Endodermal cell (in vitro differentiated cells): ENCODE measurements at regions not wholly inside any gene's neighbourhood (a gene's known extent, or its start where the extent isn't known, plus 50 kb on each side); places are given as distances from the start of the nearest gene placed in this dataset.

Experiments used
- DNase-seq: peaks from one replicate; pipeline ENCODE4 v3.0.0-alpha.2; 2017
- H3K27ac ChIP-seq: 2 replicates; pipeline ENCODE4 v1.5.1; 2013; ENCODE audit warnings: mild to moderate bottlenecking, low read depth, low read length, moderate library complexity
- H3K27me3 ChIP-seq: 2 replicates; pipeline ENCODE4 v1.6.1; 2013; ENCODE audit warnings: mild to moderate bottlenecking, low read length, moderate library complexity; ENCODE audit not compliant: insufficient read depth, control insufficient read depth, poor library complexity, severe bottlenecking
- H3K36me3 ChIP-seq: 2 replicates; pipeline ENCODE4 v1.7.0; 2013; ENCODE audit warnings: mild to moderate bottlenecking, low read length, moderate library complexity; ENCODE audit not compliant: control insufficient read depth, insufficient read depth
- H3K4me1 ChIP-seq: one replicate; pipeline ENCODE4 v1.7.0; 2013; ENCODE audit warnings: low read length; ENCODE audit not compliant: control insufficient read depth, insufficient read depth
- H3K4me3 ChIP-seq: 2 replicates; pipeline ENCODE4 v1.5.1; 2013; ENCODE audit warnings: mild to moderate bottlenecking, low read length, moderate library complexity
- H3K9ac ChIP-seq: 2 replicates; pipeline ENCODE4 v1.6.1; 2013; ENCODE audit warnings: mild to moderate bottlenecking, low read length, moderate library complexity; ENCODE audit not compliant: poor library complexity, severe bottlenecking; ENCODE audit errors: extremely low read depth
- H3K9me3 ChIP-seq: 2 replicates; pipeline ENCODE4 v1.6.1; 2013; ENCODE audit warnings: mild to moderate bottlenecking, low read length, moderate library complexity; ENCODE audit not compliant: control insufficient read depth
- H3K27ac Mint-ChIP-seq: 2 replicates; pipeline ENCODE4 v1.8.0; 2020; ENCODE audit warnings: mixed read lengths
- H3K27me3 Mint-ChIP-seq: 2 replicates; pipeline ENCODE4 v1.8.0; 2021; ENCODE audit warnings: mild to moderate bottlenecking, mixed read lengths; ENCODE audit not compliant: insufficient read depth
- H3K36me3 Mint-ChIP-seq: 2 replicates; pipeline ENCODE4 v1.8.0; 2020; ENCODE audit warnings: low read depth, mixed read lengths
- H3K4me1 Mint-ChIP-seq: 2 replicates; pipeline ENCODE4 v1.8.0; 2020; ENCODE audit warnings: mixed read lengths
- H3K4me3 Mint-ChIP-seq: 2 replicates; pipeline ENCODE4 v1.8.0; 2020; ENCODE audit warnings: mild to moderate bottlenecking, moderate library complexity, mixed read lengths
- H3K9me3 Mint-ChIP-seq: 2 replicates; pipeline ENCODE4 v1.8.0; 2020; ENCODE audit warnings: mild to moderate bottlenecking, mixed read lengths
- WGBS, 2 experiments: methylation state at CpG; one replicate each; pipeline versions ENCODE4 v1.1.5 to v1.1.7; 2013; ENCODE audit warnings: missing lambda C conversion rate in 2 of 2, mixed read lengths in 1 of 2; ENCODE audit not compliant: insufficient coverage in 1 of 2, insufficient read length in 1 of 2; 5-methylcytosine and 5-hydroxymethylcytosine counted together
- TF ChIP-seq, protein P1 (sequence below): fragments of 200-600 bp; sonication (generic); conservative IDR thresholded peaks from 2 replicates; pipeline ENCODE4 v1.5.0; 2021; ENCODE audit warnings: antibody characterized with exemption, mild to moderate bottlenecking

DNA sequence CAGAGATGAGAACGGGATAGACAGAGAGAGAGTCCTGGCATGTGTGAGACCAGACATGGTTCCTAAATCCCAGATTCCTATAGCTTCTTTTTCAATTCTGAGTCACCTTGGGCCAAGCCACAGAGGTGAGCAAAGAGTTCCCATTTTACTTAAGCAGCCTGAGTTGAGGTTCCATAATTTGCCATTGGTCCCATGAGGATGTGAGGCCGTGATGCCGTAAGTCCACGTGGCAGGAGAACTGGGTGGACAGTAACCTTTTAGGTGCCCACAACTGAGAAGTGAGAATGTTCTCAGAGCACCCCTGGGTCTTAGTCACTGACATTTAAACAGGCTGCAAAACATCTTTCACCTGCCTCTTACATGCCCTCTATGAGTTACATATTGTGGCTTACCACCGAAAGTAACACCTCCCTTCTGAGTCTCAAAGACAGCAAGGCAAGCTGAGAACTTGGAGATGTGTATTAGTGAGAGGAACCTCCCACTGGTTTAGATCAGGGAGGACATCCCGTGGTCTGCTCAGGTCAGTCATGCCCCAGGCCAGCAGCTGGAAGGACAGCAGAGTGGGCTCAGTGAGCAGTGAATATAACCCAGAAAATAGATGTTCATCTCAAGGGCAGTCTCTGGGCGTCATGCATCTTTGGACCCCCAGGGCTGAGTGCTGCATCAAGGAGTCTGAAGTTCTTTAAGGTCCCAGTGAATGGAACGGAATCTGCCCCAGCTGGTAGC lies 127.9 kb upstream of the LGALSL start:
- WGBS, 2 experiments, result 92 to 95% methylated on average over 7 to 8 of the region's 8 CpGs
- H3K4me3 Mint-ChIP-seq, result no peak overlapping the region
- Histone ChIP-seq H3K9ac (no peak overlapping the region), H3K27me3 (no peaks in the 10 kb centered on the region), H3K4me3 (no peak overlapping the region), H3K36me3 (no peaks in the 10 kb centered on the region), H3K27ac (no peak overlapping the region), H3K4me1 (no peaks in the 10 kb centered on the region), H3K9me3 (peaks cover 1% of the 10 kb centered on the region)
- H3K27me3 Mint-ChIP-seq, result no peaks in the 10 kb centered on the region
- H3K36me3 Mint-ChIP-seq, result no peaks in the 10 kb centered on the region
- TF ChIP-seq, protein P1, sequence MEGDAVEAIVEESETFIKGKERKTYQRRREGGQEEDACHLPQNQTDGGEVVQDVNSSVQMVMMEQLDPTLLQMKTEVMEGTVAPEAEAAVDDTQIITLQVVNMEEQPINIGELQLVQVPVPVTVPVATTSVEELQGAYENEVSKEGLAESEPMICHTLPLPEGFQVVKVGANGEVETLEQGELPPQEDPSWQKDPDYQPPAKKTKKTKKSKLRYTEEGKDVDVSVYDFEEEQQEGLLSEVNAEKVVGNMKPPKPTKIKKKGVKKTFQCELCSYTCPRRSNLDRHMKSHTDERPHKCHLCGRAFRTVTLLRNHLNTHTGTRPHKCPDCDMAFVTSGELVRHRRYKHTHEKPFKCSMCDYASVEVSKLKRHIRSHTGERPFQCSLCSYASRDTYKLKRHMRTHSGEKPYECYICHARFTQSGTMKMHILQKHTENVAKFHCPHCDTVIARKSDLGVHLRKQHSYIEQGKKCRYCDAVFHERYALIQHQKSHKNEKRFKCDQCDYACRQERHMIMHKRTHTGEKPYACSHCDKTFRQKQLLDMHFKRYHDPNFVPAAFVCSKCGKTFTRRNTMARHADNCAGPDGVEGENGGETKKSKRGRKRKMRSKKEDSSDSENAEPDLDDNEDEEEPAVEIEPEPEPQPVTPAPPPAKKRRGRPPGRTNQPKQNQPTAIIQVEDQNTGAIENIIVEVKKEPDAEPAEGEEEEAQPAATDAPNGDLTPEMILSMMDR, result no peak
- no peak overlapping the region for H3K27ac Mint-ChIP-seq
- H3K9me3 Mint-ChIP-seq, result peaks cover under 1% of the 10 kb centered on the region
- peaks cover 57% of the 10 kb centered on the region for H3K4me1 Mint-ChIP-seq
- no peak for DNase-seq

DNA sequence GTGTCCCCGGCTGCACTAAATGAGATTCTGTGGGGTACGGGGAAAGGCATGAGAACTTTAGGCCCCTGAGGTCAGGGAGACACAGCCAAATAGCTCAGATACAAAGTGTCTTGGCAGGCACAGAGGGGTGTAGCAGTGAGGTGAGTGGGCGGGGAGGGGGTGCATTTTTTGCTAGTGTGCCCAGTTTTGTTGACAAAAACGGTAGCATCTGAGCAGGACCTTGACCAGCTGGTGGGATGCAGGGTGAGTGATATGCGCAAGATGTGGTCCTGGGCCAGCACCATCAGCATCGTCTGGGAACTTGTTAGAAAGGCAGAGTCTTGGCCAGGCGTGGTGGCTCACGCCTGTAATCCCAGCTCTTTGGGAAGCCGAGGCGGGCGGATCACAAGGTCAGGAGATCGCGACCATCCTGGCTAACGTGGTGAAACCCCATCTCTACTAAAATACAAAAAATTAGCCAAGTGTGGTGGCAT lies 127.3 kb upstream of the LGALSL start:
- TF ChIP-seq, protein P1, result no peak
- H3K36me3 Mint-ChIP-seq, result no peaks in the 10 kb centered on the region
- H3K9me3 ChIP-seq, result no peaks in the 10 kb centered on the region
- 97 to 100% methylated on average over 4 to 14 of the region's 14 CpGs for WGBS, 2 experiments
- H3K27me3 Mint-ChIP-seq, result no peaks in the 10 kb centered on the region
- H3K4me3 Mint-ChIP-seq, result no peak overlapping the region
- H3K27me3 ChIP-seq, result no peaks in the 10 kb centered on the region
- no peaks in the 10 kb centered on the region for H3K36me3 ChIP-seq
- DNase-seq, result no peak
- H3K27ac ChIP-seq, result no peak overlapping the region
- H3K9me3 Mint-ChIP-seq, result no peaks in the 10 kb centered on the region
- no peak overlapping the region for H3K9ac ChIP-seq
- H3K4me3 ChIP-seq, result no peak overlapping the region
- peaks cover 63% of the 10 kb centered on the region for H3K4me1 Mint-ChIP-seq
- H3K4me1 ChIP-seq, result no peaks in the 10 kb centered on the region
- no peak overlapping the region for H3K27ac Mint-ChIP-seq

DNA sequence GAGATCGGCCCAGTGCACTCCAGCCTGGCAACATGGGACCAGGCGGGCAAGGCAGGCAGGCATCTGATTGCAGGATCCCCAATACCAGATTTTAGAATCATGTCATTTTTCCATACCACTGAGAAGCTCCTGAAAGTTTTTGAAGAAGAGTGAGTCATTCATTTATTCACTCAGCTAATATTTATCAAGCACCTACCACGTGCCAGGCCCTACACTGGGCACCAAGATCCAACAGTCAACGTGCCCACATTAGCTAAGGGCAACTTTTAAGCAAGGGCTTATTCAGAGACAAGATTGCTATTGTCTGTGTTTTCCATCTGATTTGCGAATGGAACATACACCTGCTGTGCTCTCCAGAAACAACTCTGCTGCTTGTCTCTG lies 126.8 kb upstream of the LGALSL start:
- peaks cover 67% of the 10 kb centered on the region for H3K4me1 Mint-ChIP-seq
- 61 to 86% methylated on average over 3 to 5 of the region's 5 CpGs for WGBS, 2 experiments
- H3K27ac Mint-ChIP-seq, result no peak overlapping the region

More for the DNA sequence above, 126.8 kb upstream of the LGALSL start:
- Mint-ChIP-seq H3K27me3 (no peaks in the 10 kb centered on the region), H3K9me3 (no peaks in the 10 kb centered on the region), H3K4me3 (no peak overlapping the region), H3K36me3 (no peaks in the 10 kb centered on the region)
- TF ChIP-seq, protein P1, result no peak
- Histone ChIP-seq H3K9me3 (no peaks in the 10 kb centered on the region), H3K27me3 (no peaks in the 10 kb centered on the region), H3K4me1 (no peaks in the 10 kb centered on the region), H3K9ac (no peak overlapping the region), H3K27ac (no peak overlapping the region), H3K36me3 (no peaks in the 10 kb centered on the region), H3K4me3 (no peak overlapping the region)
- no peak for DNase-seq
